ENCODE measurements at regions not wholly inside any gene's neighbourhood (a gene's known extent, or its start where the extent isn't known, plus 50 kb on each side); places are given as distances from the start of the nearest gene placed in this dataset.

GRCh38 chr4:14178421-14178820 lies 550.9 kb upstream of the BOD1L1 start:
- H3K27ac ChIP-seq (ENCODE audit: low read depth in 2 of 2, low read length in 2 of 2), result no peak overlapping the region
- H3K4me1 ChIP-seq (ENCODE audit: control insufficient read depth in 2 of 3, insufficient read depth in 2 of 3, low read depth in 1 of 3, low read length in 3 of 3), result peaks cover 0 to 12% (median 9%) of the 10 kb centered on the region in 3 donors
- no peak overlapping the region for H3K9ac ChIP-seq (ENCODE audit: low read length in 3 of 3)
- H3K9me3 ChIP-seq (ENCODE audit: control insufficient read depth in 2 of 3, insufficient read depth in 1 of 3, low read length in 3 of 3), result no peaks in the 10 kb centered on the region
- H3K36me3 ChIP-seq (ENCODE audit: control insufficient read depth in 2 of 3, insufficient read depth in 3 of 3, low read length in 3 of 3), result no peaks in the 10 kb centered on the region
- FAIRE-seq (no peak), DNase-seq (peak in 1 of 5 donors; percentile 16)
- TF ChIP-seq CTCF (IDR thresholded peaks at IDR 0.05; ENCODE audit: borderline replicate concordance, extremely low read depth, insufficient read depth), result no peak
- H3K4me3 ChIP-seq (ENCODE audit: low read length in 3 of 3), result no peak overlapping the region
- no peaks in the 10 kb centered on the region for H3K27me3 ChIP-seq (ENCODE audit: control insufficient read depth, insufficient read depth, low read length)
- intact Hi-C loops (cut with DNase I), result no loop called here

GRCh38 chr4:14180166-14180565 lies 552.6 kb upstream of the BOD1L1 start:
- DNase-seq (no peak), FAIRE-seq (no peak)
- Histone ChIP-seq H3K9ac (ENCODE audit: low read length in 3 of 3) (no peak overlapping the region), H3K4me1 (ENCODE audit: control insufficient read depth in 2 of 3, insufficient read depth in 2 of 3, low read depth in 1 of 3, low read length in 3 of 3) (peaks cover 0 to 12% (median 9%) of the 10 kb centered on the region in 3 donors), H3K4me3 (ENCODE audit: low read length in 3 of 3) (no peak overlapping the region), H3K27ac (ENCODE audit: low read depth in 2 of 2, low read length in 2 of 2) (peak overlapping the region in 1 of 2 donors; percentile 7), H3K36me3 (ENCODE audit: control insufficient read depth in 2 of 3, insufficient read depth in 3 of 3, low read length in 3 of 3) (no peaks in the 10 kb centered on the region), H3K9me3 (ENCODE audit: control insufficient read depth in 2 of 3, insufficient read depth in 1 of 3, low read length in 3 of 3) (no peaks in the 10 kb centered on the region), H3K27me3 (ENCODE audit: control insufficient read depth, insufficient read depth, low read length) (no peaks in the 10 kb centered on the region)
- intact Hi-C loops (cut with DNase I), result no loop called here
- no peak for TF ChIP-seq CTCF (IDR thresholded peaks at IDR 0.05; ENCODE audit: borderline replicate concordance, extremely low read depth, insufficient read depth)

GRCh38 chr4:14180983-14181601 lies 553.6 kb upstream of the BOD1L1 start:
- Histone ChIP-seq H3K27ac (ENCODE audit: low read depth in 2 of 2, low read length in 2 of 2) (no peak overlapping the region), H3K4me3 (ENCODE audit: low read length in 3 of 3) (no peak overlapping the region), H3K27me3 (ENCODE audit: control insufficient read depth, insufficient read depth, low read length) (no peaks in the 10 kb centered on the region), H3K9me3 (ENCODE audit: control insufficient read depth in 2 of 3, insufficient read depth in 1 of 3, low read length in 3 of 3) (no peaks in the 10 kb centered on the region), H3K4me1 (ENCODE audit: control insufficient read depth in 2 of 3, insufficient read depth in 2 of 3, low read depth in 1 of 3, low read length in 3 of 3) (peaks cover 0 to 12% (median 9%) of the 10 kb centered on the region in 3 donors), H3K9ac (ENCODE audit: low read length in 3 of 3) (no peak overlapping the region), H3K36me3 (ENCODE audit: control insufficient read depth in 2 of 3, insufficient read depth in 3 of 3, low read length in 3 of 3) (no peaks in the 10 kb centered on the region)
- no peak for FAIRE-seq
- intact Hi-C loops (cut with DNase I), result no loop called here
- DNase-seq, result peak in 1 of 5 donors; percentile 15
- TF ChIP-seq CTCF (IDR thresholded peaks at IDR 0.05; ENCODE audit: borderline replicate concordance, extremely low read depth, insufficient read depth), result no peak

GRCh38 chr4:14182148-14182547 lies 554.6 kb upstream of the BOD1L1 start:
- H3K4me1 ChIP-seq (ENCODE audit: control insufficient read depth in 2 of 3, insufficient read depth in 2 of 3, low read depth in 1 of 3, low read length in 3 of 3), result peaks cover 0 to 12% (median 9%) of the 10 kb centered on the region in 3 donors
- intact Hi-C loops (cut with DNase I), result no loop called here
- no peak overlapping the region for H3K4me3 ChIP-seq (ENCODE audit: low read length in 3 of 3)
- FAIRE-seq (no peak), DNase-seq (no peak)
- no peak for TF ChIP-seq CTCF (IDR thresholded peaks at IDR 0.05; ENCODE audit: borderline replicate concordance, extremely low read depth, insufficient read depth)
- no peaks in the 10 kb centered on the region for H3K27me3 ChIP-seq (ENCODE audit: control insufficient read depth, insufficient read depth, low read length)
- no peaks in the 10 kb centered on the region for H3K36me3 ChIP-seq (ENCODE audit: control insufficient read depth in 2 of 3, insufficient read depth in 3 of 3, low read length in 3 of 3)
- H3K9me3 ChIP-seq (ENCODE audit: control insufficient read depth in 2 of 3, insufficient read depth in 1 of 3, low read length in 3 of 3), result no peaks in the 10 kb centered on the region
- no peak overlapping the region for H3K27ac ChIP-seq (ENCODE audit: low read depth in 2 of 2, low read length in 2 of 2)
- H3K9ac ChIP-seq (ENCODE audit: low read length in 3 of 3), result no peak overlapping the region
